ENCODE measurements at regions not wholly inside any gene's neighbourhood (a gene's known extent, or its start where the extent isn't known, plus 50 kb on each side); places are given as distances from the start of the nearest gene placed in this dataset.

DNA sequence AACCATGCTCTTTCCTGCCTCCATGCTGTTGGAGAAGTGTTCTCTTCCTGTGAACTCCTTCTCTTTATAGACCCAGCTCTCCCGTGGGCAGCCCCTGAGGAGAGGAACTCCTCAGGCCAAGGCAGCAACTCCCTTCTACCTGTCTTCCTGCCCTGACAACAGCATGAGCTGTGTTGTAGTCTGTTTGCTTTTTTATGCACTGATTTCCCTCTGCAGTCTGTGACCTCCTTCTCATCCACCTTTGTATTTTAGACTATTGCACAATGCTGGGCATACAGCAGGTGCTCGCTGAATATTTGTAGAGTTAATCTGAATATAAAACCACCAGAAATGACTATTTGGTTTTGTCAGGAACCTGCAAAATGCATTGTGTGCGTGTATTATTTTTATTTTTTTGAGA is 152.2 kb upstream of the CHD6 start:
- TF ChIP-seq, protein P1, sequence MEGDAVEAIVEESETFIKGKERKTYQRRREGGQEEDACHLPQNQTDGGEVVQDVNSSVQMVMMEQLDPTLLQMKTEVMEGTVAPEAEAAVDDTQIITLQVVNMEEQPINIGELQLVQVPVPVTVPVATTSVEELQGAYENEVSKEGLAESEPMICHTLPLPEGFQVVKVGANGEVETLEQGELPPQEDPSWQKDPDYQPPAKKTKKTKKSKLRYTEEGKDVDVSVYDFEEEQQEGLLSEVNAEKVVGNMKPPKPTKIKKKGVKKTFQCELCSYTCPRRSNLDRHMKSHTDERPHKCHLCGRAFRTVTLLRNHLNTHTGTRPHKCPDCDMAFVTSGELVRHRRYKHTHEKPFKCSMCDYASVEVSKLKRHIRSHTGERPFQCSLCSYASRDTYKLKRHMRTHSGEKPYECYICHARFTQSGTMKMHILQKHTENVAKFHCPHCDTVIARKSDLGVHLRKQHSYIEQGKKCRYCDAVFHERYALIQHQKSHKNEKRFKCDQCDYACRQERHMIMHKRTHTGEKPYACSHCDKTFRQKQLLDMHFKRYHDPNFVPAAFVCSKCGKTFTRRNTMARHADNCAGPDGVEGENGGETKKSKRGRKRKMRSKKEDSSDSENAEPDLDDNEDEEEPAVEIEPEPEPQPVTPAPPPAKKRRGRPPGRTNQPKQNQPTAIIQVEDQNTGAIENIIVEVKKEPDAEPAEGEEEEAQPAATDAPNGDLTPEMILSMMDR (IDR thresholded peaks at IDR 0.05), result no peak

GRCh38 chr20:41769592-41770018 is 151.4 kb upstream of the CHD6 start:
- TF ChIP-seq, protein P1 (IDR thresholded peaks at IDR 0.05), result no peak

GRCh38 chr20:41750137-41750536 is 132.0 kb upstream of the CHD6 start:
- TF ChIP-seq, protein P1 (IDR thresholded peaks at IDR 0.05), result no peak

DNA sequence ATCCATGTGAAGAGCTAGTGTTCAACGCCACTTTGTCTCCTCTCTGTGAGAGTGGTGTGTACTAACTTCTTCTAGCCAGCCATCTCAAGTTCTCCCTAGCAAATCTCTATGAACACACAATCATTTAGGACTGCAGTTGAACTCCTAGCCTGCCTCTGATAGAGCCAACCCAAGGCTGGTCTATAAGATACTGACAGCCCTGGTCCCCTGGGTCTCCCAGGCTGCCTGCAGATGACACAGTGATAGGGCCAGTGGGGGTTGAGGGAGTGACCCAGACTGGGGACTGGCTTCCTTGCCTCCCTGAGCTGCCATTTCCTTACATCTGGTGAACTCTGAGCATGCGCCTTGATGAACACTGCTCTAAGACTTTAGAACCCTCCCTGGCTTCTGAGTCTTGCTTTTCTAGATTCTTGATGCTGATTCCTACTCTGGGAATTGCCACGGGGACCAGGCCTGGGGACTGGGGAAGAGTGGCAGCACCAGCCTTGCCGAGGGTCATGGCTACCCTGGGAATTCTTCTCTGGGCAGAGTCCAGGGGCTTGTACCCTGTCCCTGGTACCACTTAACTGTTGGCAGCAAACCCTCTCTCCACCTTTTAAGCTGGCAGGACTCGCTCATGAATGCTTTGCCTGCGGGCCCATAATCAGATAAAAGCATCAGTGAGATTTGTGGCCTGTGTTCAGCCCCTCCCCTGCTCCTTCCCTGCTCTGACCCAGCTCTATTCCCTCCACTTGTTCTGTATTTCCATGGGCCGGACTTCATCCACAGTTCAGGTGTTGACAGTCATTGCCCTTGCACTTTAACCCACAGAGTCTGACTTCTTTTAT is 130.8 kb upstream of the CHD6 start:
- TF ChIP-seq, protein P1 (IDR thresholded peaks at IDR 0.05), result no peak

DNA sequence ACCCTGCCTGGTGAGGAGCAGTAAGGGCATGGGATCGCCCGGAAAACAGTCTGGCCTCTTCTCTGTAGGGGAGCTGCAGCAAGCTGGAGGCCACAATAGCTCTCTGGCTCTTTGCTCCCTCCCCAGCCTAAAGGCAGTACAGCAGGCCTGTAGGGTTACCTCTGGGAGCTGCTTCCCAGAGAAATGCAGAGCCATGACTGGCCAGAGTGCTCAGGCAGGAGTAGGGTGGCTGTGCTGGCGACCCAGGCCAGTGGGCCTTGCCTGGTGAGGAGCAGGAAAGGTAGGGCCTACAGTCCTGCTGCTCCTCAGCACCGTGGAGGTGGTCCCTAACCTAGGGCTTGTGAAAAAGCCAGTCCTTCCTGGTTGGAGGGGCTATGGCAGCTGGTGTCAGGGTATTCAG is 129.9 kb upstream of the CHD6 start:
- TF ChIP-seq, protein P1 (IDR thresholded peaks at IDR 0.05), result no peak

GRCh38 chr20:41747226-41747625 is 129.0 kb upstream of the CHD6 start:
- TF ChIP-seq, protein P1 (IDR thresholded peaks at IDR 0.05), result no peak

DNA sequence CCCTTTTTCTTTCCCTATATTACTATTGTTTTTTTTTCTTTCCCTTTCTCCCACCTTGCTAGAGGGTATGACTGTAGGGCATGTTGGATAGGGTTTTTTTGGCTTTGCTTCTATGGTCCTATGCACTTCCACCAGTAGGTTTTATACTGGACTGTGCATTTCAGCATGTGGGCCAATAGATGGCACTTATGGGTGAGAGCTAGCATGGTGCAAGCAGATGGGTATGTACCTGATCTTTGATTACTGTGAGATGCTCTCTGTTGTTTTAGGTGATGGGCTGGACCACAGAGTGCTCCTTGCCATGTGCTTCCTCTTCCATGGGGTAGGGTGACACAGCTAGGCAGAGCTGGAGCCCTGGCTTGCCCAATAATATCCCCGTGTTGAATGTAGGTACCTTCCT is 128.5 kb upstream of the CHD6 start:
- TF ChIP-seq, protein P1 (IDR thresholded peaks at IDR 0.05), result 0 out of 2 replicates have a peak, but pooled peaks have one; percentile 18

All from LNCAP (cell line).